GM19452 (cell line): ENCODE measurements at regions not wholly inside any gene's neighbourhood (a gene's known extent, or its start where the extent isn't known, plus 50 kb on each side); places are given as distances from the start of the nearest gene placed in this dataset.
"Not testable (repeated sequence)": the region's sequence is repeated elsewhere in the genome, so short reads cannot be mapped to it uniquely, and the experiment has no call there.

ENCODE experiments used
- ATAC-seq: cut with Tn5 transposase; IDR thresholded peaks from one replicate; pipeline ENCODE4 v1.9.1; 2021; ENCODE audit not compliant: unreplicated experiment

- peak; percentile 77 for ATAC-seq
These were observed 76.9 kb upstream of the HNRNPA1L2 start for GRCh38 chr13:52565324-52565723.

- ATAC-seq: not testable (repeated sequence)
These were observed 72.2 kb upstream of the HNRNPA1L2 start for GRCh38 chr13:52569904-52570602.

DNA sequence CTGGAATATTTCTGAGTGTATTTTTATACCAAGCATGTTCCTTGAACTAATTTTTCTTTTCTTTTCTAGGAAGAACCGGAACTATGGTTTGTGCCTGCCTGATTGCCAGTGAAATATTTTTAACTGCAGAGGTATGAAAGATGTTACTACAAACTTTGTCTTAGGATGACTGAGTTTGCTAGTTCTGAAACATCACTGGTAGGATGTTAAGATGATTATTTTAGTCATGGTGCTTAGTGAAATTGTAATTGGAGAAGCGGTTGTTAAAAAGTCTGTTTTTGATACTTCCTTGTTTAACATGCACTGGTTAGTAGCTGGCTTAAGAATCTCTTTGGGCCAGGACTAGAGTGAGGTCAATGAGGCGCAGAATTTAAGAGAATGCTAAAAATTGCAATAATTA is 71.1 kb upstream of the HNRNPA1L2 start:
- ATAC-seq: not testable (repeated sequence)

GRCh38 chr13:52582962-52583361 is 59.3 kb upstream of the HNRNPA1L2 start:
- ATAC-seq: peak; percentile 85
